Pons (tissue), 1 donor: ENCODE measurements at regions not wholly inside any gene's neighbourhood (a gene's known extent, or its start where the extent isn't known, plus 50 kb on each side); places are given as distances from the start of the nearest gene placed in this dataset.

Experiments used
- DNase-seq: peaks from one replicate; pipeline ENCODE4 v3.0.0-alpha.2; 2016; ENCODE audit warnings: low spot score

GRCh38 chr6:102631921-102632320, 1238.4 kb downstream of the GRIK2 start:
- DNase-seq: no peak

DNA sequence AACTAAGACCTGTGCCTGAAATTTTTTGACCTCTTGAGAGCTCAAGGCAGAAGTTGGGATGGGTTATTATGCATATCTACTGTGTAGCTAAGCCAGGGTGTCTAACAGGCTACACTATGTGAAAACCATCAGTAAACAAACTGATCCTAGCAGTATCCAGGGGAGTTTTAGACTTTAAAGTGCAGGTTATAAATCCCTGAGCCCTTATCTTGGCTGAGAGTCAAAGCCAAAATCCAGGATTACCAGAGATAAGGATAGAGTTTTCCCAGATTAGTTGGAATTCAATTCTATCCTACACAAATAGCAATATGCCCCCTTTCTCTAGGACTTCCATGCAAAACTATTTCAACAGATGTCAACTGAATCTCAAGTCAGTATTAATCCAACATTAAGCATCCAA, 1229.7 kb downstream of the GRIK2 start:
- DNase-seq: no peak

DNA sequence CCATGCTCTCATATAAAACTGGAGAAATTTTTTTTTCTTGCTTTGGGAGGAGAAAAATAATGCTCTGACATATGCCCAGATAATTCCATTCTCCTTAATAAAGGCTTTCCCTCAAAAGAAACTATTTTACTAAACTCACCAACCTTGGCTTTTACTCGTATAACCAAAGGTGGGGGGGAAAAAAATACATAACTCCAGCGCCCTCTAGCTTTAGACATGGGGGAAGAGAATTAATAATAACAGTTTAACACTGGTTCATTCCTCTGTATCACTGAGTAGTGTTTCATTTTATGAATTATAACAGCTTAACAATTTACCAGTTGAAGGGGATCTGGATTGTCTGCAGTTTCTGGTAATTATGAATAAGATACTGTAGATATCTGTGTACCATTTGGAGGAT, 1226.1 kb downstream of the GRIK2 start:
- DNase-seq: peak; percentile 14

DNA sequence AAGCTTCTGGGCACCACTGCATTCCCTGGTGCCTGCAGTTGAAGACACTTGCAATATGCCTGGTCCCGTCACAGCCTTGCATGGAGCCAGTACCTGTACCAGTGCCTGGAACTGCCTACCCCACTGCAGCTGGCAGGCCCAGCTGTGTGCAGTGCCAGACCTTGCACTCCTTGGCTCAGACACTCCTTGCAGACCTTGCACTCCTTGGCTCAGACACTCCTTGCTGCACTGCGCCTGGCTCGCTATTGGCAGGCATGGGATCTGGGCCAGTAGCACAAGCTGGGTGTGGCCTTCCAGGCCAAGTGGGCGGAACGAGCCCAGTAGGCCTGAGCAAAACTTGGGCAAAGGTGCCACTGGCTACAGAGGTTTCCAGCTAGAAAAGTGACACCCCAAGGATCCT, 1189.1 kb downstream of the GRIK2 start:
- no peak for DNase-seq

- no peak for DNase-seq
Observed at GRCh38 chr6:102581378-102582124, 1188.0 kb downstream of the GRIK2 start.

GRCh38 chr6:102571236-102571908, 1177.9 kb downstream of the GRIK2 start:
- no peak for DNase-seq

DNA sequence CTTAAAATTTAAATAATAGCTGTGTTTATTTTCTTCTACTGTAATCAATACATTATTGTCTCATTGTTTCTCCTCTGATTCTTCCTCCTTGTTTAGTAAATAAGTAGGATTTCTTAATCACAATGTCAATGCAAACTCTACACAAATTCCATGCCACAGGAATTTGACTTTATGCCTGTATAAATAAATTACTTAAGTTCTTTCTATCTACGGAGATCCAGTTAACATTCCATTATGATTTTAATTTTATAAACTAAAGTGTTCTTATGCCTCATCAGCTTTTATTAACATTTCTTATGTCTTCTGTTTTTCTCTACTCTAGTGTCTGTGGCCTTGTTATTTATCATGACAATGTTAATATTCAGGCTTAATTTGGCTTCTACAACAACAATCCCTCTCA, 1169.2 kb downstream of the GRIK2 start:
- DNase-seq: no peak

GRCh38 chr6:102553214-102553613, 1159.7 kb downstream of the GRIK2 start:
- DNase-seq: no peak

- DNase-seq: no peak
Observed at GRCh38 chr6:102549221-102549874, 1155.8 kb downstream of the GRIK2 start.

GRCh38 chr6:102525336-102525735, 1131.8 kb downstream of the GRIK2 start:
- peak; percentile 11 for DNase-seq

- peak; percentile 6 for DNase-seq
Observed at GRCh38 chr6:102520966-102521365, 1127.5 kb downstream of the GRIK2 start.

DNA sequence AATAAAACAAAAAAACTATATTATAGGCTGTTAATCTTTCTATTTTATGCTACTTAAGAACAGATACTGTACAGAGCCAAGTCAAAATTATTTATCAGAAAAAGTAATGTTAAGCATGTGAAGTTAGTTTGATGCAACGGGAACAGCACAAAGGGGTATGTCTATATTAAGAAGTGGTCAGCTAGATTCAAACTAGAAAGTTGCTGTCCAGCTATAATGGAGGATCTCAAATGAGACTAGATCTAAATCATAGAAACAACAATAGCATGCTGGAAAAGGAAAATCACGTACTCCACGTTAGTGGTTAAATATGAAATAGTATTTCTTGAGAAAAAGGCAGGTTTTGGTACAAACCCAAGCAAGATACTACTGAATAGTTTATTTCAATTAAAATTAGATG, 1124.0 kb downstream of the GRIK2 start:
- DNase-seq: no peak

DNA sequence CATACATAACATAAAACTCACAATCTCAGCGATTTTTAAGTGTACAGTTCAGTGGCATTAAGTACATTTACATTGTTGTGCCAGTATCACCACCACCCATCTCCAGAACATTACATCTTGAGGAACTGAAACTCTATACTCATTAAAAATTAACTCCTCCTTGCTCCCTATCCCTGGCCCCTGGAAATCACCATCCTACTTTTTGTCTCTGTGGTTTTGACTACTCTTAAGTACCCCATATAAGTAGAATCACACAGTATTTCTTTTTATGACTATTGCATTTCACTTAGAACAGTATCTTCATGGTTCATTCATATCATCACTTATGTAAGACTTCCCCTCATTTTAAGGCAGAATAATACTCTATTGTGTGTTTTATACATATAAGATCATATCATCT, 1108.1 kb downstream of the GRIK2 start:
- DNase-seq: no peak

GRCh38 chr6:102494808-102495207, 1101.3 kb downstream of the GRIK2 start:
- no peak for DNase-seq

DNA sequence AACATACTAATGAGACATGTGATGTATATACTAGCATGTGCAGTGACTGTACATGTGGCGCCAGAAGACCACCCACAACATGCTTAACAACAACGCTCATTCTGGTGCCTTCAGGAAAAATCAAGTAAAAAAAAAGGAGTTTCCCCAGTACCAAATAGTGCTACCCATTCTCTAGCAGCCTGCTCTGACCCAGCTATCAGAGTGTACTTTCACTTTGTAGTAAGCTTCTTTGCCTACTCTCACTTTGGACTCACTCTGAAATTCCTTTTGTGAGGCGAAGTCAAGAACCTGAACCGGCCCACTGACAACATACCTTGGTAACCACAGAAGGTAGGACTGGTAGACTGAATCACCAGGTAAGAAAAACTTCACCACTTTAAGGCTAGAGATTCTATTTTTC, 1100.0 kb downstream of the GRIK2 start:
- DNase-seq: no peak

GRCh38 chr6:102488729-102489128, 1095.2 kb downstream of the GRIK2 start:
- DNase-seq: no peak

GRCh38 chr6:102485480-102485879, 1092.0 kb downstream of the GRIK2 start:
- DNase-seq: no peak

GRCh38 chr6:102474041-102474807, 1080.7 kb downstream of the GRIK2 start:
- DNase-seq: no peak

GRCh38 chr6:102458990-102459389, 1065.5 kb downstream of the GRIK2 start:
- no peak for DNase-seq

- DNase-seq: no peak
Observed at GRCh38 chr6:102438171-102438570, 1044.7 kb downstream of the GRIK2 start.

- no peak for DNase-seq
Observed at GRCh38 chr6:102417368-102417998, 1024.0 kb downstream of the GRIK2 start.

DNA sequence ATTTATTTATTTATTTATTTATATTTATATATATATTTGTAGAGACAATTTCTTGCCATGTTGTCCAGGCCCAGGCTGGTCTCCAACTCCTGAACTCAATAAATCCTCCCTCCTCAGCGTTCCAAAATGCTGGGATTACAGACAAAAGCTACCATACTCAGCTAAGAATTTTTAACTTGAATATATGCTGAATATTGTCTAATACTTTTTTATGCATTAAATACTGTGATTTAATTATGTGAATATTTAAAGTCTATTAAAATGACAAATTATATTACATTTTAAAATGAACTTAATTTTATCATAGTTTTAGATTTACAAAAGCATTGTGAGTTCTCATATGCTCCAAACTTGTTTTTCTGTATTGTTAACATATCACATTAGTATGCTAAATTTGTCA, 1022.4 kb downstream of the GRIK2 start:
- no peak for DNase-seq
